ENCODE measurements at regions not wholly inside any gene's neighbourhood (a gene's known extent, or its start where the extent isn't known, plus 50 kb on each side); places are given as distances from the start of the nearest gene placed in this dataset.

DNA sequence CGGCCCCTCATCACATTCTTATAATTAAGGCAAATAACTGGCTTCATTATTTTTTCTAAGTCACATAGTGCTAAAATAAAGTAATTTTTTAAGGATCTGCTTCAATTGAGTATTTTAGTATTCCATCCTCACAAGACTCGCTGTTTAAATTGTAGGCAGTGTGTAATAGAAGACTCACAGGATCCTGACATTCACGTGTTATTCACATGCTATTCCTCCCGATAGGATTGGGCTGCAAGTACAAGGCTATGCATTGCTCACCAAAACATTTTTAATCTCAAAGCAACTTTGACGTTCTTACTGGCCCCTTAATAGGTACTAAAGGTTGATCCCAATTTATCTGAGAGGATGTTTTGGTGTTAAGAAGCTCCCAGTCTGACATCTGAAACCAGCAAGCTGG lies 127.6 kb upstream of the L3MBTL4 start:
- ATAC-seq (ENCODE audit: low read depth), result no peak
- Histone ChIP-seq H3K9me3 (ENCODE audit: severe bottlenecking) (no peaks in the 10 kb centered on the region), H3K27me3 (ENCODE audit: insufficient read depth, poor library complexity, severe bottlenecking) (no peaks in the 10 kb centered on the region), H3K36me3 (ENCODE audit: low read depth) (no peaks in the 10 kb centered on the region), H3K4me3 (ENCODE audit: severe bottlenecking) (no peak overlapping the region), H3K4me1 (ENCODE audit: insufficient read depth, poor library complexity, severe bottlenecking) (no peaks in the 10 kb centered on the region), H3K27ac (ENCODE audit: poor library complexity, severe bottlenecking) (no peak overlapping the region)
- DNase-seq (ENCODE audit: low spot score), result no peak
- TF ChIP-seq, protein P1, sequence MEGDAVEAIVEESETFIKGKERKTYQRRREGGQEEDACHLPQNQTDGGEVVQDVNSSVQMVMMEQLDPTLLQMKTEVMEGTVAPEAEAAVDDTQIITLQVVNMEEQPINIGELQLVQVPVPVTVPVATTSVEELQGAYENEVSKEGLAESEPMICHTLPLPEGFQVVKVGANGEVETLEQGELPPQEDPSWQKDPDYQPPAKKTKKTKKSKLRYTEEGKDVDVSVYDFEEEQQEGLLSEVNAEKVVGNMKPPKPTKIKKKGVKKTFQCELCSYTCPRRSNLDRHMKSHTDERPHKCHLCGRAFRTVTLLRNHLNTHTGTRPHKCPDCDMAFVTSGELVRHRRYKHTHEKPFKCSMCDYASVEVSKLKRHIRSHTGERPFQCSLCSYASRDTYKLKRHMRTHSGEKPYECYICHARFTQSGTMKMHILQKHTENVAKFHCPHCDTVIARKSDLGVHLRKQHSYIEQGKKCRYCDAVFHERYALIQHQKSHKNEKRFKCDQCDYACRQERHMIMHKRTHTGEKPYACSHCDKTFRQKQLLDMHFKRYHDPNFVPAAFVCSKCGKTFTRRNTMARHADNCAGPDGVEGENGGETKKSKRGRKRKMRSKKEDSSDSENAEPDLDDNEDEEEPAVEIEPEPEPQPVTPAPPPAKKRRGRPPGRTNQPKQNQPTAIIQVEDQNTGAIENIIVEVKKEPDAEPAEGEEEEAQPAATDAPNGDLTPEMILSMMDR (IDR thresholded peaks at IDR 0.05; ENCODE audit: poor library complexity, severe bottlenecking), result no peak

DNA sequence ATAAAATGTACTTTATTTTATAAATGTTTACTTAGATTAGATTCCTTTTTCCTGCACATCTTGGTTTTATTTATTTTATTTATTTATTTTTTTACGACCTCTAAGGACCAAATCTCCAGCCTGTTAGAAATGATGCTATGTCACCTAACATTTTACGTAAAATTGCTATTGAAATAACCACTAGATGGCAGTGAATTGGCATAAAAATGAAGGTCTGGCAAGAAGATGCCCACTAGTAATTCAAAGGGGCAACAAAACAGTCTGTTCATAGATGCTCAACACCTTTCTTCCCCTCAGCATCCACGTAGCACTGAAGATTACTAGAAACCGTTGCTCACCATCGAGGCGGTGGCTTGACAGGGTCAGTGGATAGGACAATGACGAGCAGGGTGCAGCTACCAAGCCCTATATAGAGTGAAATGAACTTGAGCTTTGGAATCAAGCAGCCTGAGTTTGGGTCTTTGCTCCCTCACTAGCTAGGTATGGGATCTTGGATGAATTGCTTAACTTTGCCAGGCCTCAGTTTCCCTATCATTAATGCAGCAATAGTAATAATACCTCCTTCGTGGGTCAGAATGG lies 128.7 kb upstream of the L3MBTL4 start:
- Histone ChIP-seq H3K27ac (ENCODE audit: poor library complexity, severe bottlenecking) (no peak overlapping the region), H3K27me3 (ENCODE audit: insufficient read depth, poor library complexity, severe bottlenecking) (no peaks in the 10 kb centered on the region), H3K36me3 (ENCODE audit: low read depth) (no peaks in the 10 kb centered on the region), H3K9me3 (ENCODE audit: severe bottlenecking) (no peaks in the 10 kb centered on the region), H3K4me3 (ENCODE audit: severe bottlenecking) (no peak overlapping the region), H3K4me1 (ENCODE audit: insufficient read depth, poor library complexity, severe bottlenecking) (no peaks in the 10 kb centered on the region)
- DNase-seq (ENCODE audit: low spot score), result no peak
- 0 out of 3 replicates have a peak, but pooled peaks have one; percentile 29 for ATAC-seq (ENCODE audit: low read depth)
- TF ChIP-seq, protein P1 (IDR thresholded peaks at IDR 0.05; ENCODE audit: poor library complexity, severe bottlenecking), result peak; percentile 79

DNA sequence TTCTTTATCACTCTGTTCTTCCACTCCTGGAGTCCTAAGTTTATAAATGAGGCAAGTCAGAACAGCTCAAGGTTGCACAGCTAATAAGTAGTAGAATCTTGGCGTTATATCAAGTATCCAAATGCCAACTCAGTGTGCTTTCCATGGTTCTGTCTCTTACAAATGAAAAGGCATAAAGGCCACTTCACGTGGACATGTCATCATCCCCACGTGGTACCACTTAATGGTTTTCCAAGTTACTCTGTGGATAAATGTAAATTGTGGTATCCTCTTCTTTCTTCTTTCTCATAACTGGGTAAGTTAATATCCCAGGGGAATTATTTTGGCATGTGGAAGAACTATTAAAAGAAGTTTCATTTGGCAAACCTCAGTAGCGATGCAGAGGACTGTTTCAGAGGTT lies 131.5 kb upstream of the L3MBTL4 start:
- H3K27me3 ChIP-seq (ENCODE audit: insufficient read depth, poor library complexity, severe bottlenecking), result no peaks in the 10 kb centered on the region
- H3K36me3 ChIP-seq (ENCODE audit: low read depth), result no peaks in the 10 kb centered on the region
- ATAC-seq (ENCODE audit: low read depth) (no peak), DNase-seq (ENCODE audit: low spot score) (no peak)
- no peak overlapping the region for H3K4me3 ChIP-seq (ENCODE audit: severe bottlenecking)
- H3K27ac ChIP-seq (ENCODE audit: poor library complexity, severe bottlenecking), result no peak overlapping the region
- H3K4me1 ChIP-seq (ENCODE audit: insufficient read depth, poor library complexity, severe bottlenecking), result no peaks in the 10 kb centered on the region
- TF ChIP-seq, protein P1 (IDR thresholded peaks at IDR 0.05; ENCODE audit: poor library complexity, severe bottlenecking), result no peak
- no peaks in the 10 kb centered on the region for H3K9me3 ChIP-seq (ENCODE audit: severe bottlenecking)

DNA sequence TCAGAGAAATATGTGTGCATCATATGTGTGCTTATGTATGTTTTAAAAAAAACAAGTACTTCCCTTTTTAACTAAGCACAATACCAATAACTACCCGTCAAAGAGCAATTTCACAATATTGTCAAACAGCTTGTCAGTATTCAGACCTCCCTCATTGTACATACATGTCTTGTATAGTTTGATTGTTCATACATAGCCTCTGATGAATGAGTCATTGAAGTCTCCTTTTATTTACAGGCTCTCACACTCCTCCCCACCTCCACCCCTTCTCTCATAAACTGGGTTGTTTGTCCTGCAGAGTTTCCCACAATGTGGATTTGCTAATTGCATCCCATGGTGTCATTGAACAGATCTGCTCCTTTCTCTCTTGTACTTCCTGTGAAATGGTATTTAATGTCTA lies 132.8 kb upstream of the L3MBTL4 start:
- Histone ChIP-seq H3K27me3 (ENCODE audit: insufficient read depth, poor library complexity, severe bottlenecking) (no peaks in the 10 kb centered on the region), H3K36me3 (ENCODE audit: low read depth) (no peaks in the 10 kb centered on the region), H3K9me3 (ENCODE audit: severe bottlenecking) (no peaks in the 10 kb centered on the region), H3K4me1 (ENCODE audit: insufficient read depth, poor library complexity, severe bottlenecking) (no peaks in the 10 kb centered on the region), H3K4me3 (ENCODE audit: severe bottlenecking) (no peak overlapping the region), H3K27ac (ENCODE audit: poor library complexity, severe bottlenecking) (no peak overlapping the region)
- no peak for DNase-seq (ENCODE audit: low spot score)
- TF ChIP-seq, protein P1 (IDR thresholded peaks at IDR 0.05; ENCODE audit: poor library complexity, severe bottlenecking), result no peak
- ATAC-seq (ENCODE audit: low read depth), result peak; percentile 56; the same call in 2 of the 3 replicates

DNA sequence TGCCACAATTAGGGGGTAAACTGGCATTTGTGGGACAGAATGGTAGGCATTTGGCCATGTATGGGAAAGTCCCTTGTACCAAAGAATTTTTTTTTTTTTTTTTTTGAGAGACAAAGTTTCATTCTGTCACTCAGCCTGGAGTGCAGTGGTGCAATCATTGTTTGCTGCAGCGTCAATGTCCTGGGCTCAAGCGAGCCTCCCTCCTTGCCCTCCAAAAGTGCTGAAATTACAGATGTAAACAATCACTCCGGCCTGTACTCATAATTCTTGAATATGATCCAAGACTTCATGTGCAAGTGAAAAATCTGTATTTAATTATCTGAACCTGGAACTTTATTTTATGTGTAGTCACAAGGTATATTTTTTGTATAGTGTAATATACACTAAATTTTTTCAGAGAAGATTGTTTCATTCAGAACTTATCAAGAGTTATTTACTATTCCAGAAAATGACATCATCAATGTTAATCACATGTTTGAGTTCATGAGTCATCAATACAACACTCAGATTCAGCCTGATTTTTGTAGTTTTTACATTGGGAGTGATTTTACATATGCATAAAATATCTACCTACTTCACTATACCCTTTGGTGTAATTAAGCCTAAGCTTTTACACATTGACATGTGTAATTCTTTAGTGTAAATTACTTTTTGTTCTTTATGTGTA lies 138.7 kb upstream of the L3MBTL4 start:
- H3K4me1 ChIP-seq (ENCODE audit: insufficient read depth, poor library complexity, severe bottlenecking), result no peaks in the 10 kb centered on the region
- TF ChIP-seq, protein P1 (IDR thresholded peaks at IDR 0.05; ENCODE audit: poor library complexity, severe bottlenecking), result no peak
- H3K36me3 ChIP-seq (ENCODE audit: low read depth), result no peaks in the 10 kb centered on the region
- no peak overlapping the region for H3K4me3 ChIP-seq (ENCODE audit: severe bottlenecking)
- no peaks in the 10 kb centered on the region for H3K9me3 ChIP-seq (ENCODE audit: severe bottlenecking)
- H3K27me3 ChIP-seq (ENCODE audit: insufficient read depth, poor library complexity, severe bottlenecking), result no peaks in the 10 kb centered on the region
- DNase-seq (ENCODE audit: low spot score) (no peak), ATAC-seq (ENCODE audit: low read depth) (no peak)
- H3K27ac ChIP-seq (ENCODE audit: poor library complexity, severe bottlenecking), result no peak overlapping the region

Measured in RWPE2 (cell line).